Peyer's patch (tissue), 4 donors: ENCODE measurements at regions not wholly inside any gene's neighbourhood (a gene's known extent, or its start where the extent isn't known, plus 50 kb on each side); places are given as distances from the start of the nearest gene placed in this dataset.

ENCODE experiments used
- DNase-seq, 3 donors: peaks; one replicate each; pipeline ENCODE4 v3.0.0-alpha.2; 2017 to 2019
- H3K27ac ChIP-seq, 4 donors: fragments of 200-600 bp; sonication (generic); one replicate each; pipeline ENCODE4 v1.5.1; 2016 to 2019
- H3K27me3 ChIP-seq, 2 donors: fragments of 200-600 bp; sonication (generic); one replicate each; pipeline ENCODE4 v1.5.1; 2019
- H3K36me3 ChIP-seq, 3 donors: fragments of 200-600 bp; sonication (generic); one replicate each; pipeline ENCODE4 v1.5.1; 2016 to 2019
- H3K4me1 ChIP-seq, 4 donors: fragments of 200-600 bp; sonication (generic); one replicate each; pipeline ENCODE4 v1.5.1; 2016 to 2019
- H3K4me3 ChIP-seq, 4 donors: fragments of 200-600 bp; sonication (generic); 1 replicate in 3 of 4; 2 replicates in 1 of 4; pipeline ENCODE4 v1.5.1; 2016 to 2019; ENCODE audit warnings: mild to moderate bottlenecking in 1 of 4
- H3K9me3 ChIP-seq, 4 donors: fragments of 200-600 bp; sonication (generic); one replicate each; pipeline ENCODE4 v1.5.1; 2016 to 2019; ENCODE audit warnings: mild to moderate bottlenecking in 1 of 4
- CTCF ChIP-seq, 6 experiments: fragments of 450-650 bp in 4 of 6; fragments of 200-600 bp in 2 of 6; sonication (generic) in 1 of 6; IDR thresholded peaks; one replicate each; pipeline ENCODE4 v1.5.1; 2017 to 2019; ENCODE audit warnings: antibody characterized with exemption in 6 of 6, mild to moderate bottlenecking in 3 of 6, moderate library complexity in 1 of 6
- POLR2A ChIP-seq, 2 donors: fragments of 450-650 bp; IDR thresholded peaks; one replicate each; pipeline ENCODE4 v1.5.1; 2017; ENCODE audit warnings: antibody characterized with exemption in 2 of 2, mild to moderate bottlenecking in 2 of 2, moderate library complexity in 2 of 2

GRCh38 chr4:151874328-151874727 lies 113.5 kb upstream of the GATB start:
- Histone ChIP-seq H3K27ac (no peak overlapping the region), H3K36me3 (no peaks in the 10 kb centered on the region), H3K9me3 (no peaks in the 10 kb centered on the region), H3K27me3 (no peaks in the 10 kb centered on the region), H3K4me3 (no peak overlapping the region), H3K4me1 (no peaks in the 10 kb centered on the region)
- TF ChIP-seq CTCF (IDR thresholded peaks at IDR 0.05) (no peak), POLR2A (IDR thresholded peaks at IDR 0.05) (no peak)
- DNase-seq: no peak

- H3K27me3 ChIP-seq: no peaks in the 10 kb centered on the region
- TF ChIP-seq CTCF (IDR thresholded peaks at IDR 0.05) (no peak), POLR2A (IDR thresholded peaks at IDR 0.05) (no peak)
- H3K27ac ChIP-seq: no peak overlapping the region
- no peaks in the 10 kb centered on the region for H3K4me1 ChIP-seq
- no peak for DNase-seq
- no peak overlapping the region for H3K4me3 ChIP-seq
- H3K36me3 ChIP-seq: no peaks in the 10 kb centered on the region
- no peaks in the 10 kb centered on the region for H3K9me3 ChIP-seq
Measured at GRCh38 chr4:151866592-151866918, 105.7 kb upstream of the GATB start.

GRCh38 chr4:151865744-151866591 lies 105.2 kb upstream of the GATB start:
- Histone ChIP-seq H3K4me3 (no peak overlapping the region), H3K36me3 (no peaks in the 10 kb centered on the region), H3K4me1 (no peaks in the 10 kb centered on the region), H3K27ac (no peak overlapping the region), H3K27me3 (no peaks in the 10 kb centered on the region), H3K9me3 (no peaks in the 10 kb centered on the region)
- TF ChIP-seq POLR2A (IDR thresholded peaks at IDR 0.05) (no peak), CTCF (IDR thresholded peaks at IDR 0.05) (no peak)
- DNase-seq: no peak

- peak in 2 of 3 donors; percentile 17 to 68 for DNase-seq
- TF ChIP-seq POLR2A (IDR thresholded peaks at IDR 0.05) (no peak), CTCF (IDR thresholded peaks at IDR 0.05) (no peak)
- H3K27ac ChIP-seq: no peak overlapping the region
Measured at GRCh38 chr4:151865312-151865711, 104.5 kb upstream of the GATB start.

GRCh38 chr4:151864068-151864467 lies 103.3 kb upstream of the GATB start:
- Histone ChIP-seq H3K4me3 (no peak overlapping the region), H3K4me1 (no peaks in the 10 kb centered on the region), H3K27me3 (no peaks in the 10 kb centered on the region), H3K36me3 (no peaks in the 10 kb centered on the region), H3K9me3 (no peaks in the 10 kb centered on the region), H3K27ac (no peak overlapping the region)
- TF ChIP-seq POLR2A (IDR thresholded peaks at IDR 0.05) (no peak), CTCF (IDR thresholded peaks at IDR 0.05) (no peak)
- DNase-seq: no peak

More at GRCh38 chr4:151865312-151865711, 104.5 kb upstream of the GATB start:
- H3K36me3 ChIP-seq: no peaks in the 10 kb centered on the region
- H3K4me3 ChIP-seq: no peak overlapping the region
- no peaks in the 10 kb centered on the region for H3K9me3 ChIP-seq
- no peaks in the 10 kb centered on the region for H3K27me3 ChIP-seq
- H3K4me1 ChIP-seq: no peaks in the 10 kb centered on the region
